HG02623 (cell line): ENCODE measurements at regions not wholly inside any gene's neighbourhood (a gene's known extent, or its start where the extent isn't known, plus 50 kb on each side); places are given as distances from the start of the nearest gene placed in this dataset.
"Not testable (repeated sequence)": the region's sequence is repeated elsewhere in the genome, so short reads cannot be mapped to it uniquely, and the experiment has no call there.

Experiments
- ATAC-seq: cut with Tn5 transposase; IDR thresholded peaks from one replicate; pipeline ENCODE4 v1.9.1; 2021; ENCODE audit warnings: moderate library complexity; ENCODE audit not compliant: unreplicated experiment

DNA sequence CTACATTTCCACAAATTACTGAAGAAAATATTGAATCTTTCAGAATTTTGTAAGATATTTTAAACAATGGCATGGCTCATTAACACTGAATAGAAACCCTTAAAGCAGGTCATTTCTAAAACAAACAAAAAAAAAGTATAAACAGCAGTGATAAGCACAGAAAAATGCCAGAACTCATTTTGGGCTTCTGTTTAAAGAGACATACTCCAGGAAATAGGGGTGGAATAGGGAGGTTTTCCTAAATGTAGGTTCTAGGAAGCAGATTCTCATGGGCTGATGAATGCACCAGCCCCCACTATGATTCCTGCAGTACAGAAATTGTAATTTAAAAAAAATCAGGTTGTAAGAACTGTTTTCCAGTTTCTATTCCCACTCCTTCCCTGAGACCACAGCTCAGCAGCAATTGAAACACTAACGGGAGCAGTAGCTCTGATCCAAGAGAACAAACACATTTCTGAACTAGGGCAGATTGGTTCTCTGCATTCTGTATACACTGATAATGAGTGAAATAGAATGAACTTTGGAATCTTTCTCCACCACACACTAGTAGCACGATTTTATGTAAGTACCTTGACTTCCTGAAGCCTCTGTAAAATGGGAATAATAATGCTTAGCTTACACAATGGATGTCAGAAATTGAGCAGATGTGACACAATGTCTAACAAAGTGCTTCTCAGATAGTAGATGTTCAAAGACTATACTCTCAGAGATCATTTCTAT is 115.6 kb upstream of the TMTC1 start:
- no peak for ATAC-seq

DNA sequence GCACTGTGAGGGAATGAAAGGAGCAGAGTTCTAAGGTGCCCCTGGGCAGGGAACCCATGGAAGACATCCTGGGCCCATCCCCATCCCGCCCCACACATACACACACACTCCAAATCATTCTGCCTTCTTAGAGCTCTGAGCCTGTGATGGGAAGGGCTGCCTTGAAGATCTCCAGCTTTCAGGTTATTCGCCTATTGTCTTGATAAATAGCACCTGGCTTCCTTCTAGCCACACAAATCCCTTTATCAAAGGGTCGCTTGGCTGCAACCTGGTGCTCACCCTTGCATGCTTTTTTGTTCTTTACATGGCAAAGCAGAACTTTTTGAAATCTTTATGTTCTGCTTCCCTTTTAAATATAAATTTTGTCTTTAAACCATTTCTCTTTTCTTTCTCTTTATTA is 112.2 kb upstream of the TMTC1 start:
- no peak for ATAC-seq

DNA sequence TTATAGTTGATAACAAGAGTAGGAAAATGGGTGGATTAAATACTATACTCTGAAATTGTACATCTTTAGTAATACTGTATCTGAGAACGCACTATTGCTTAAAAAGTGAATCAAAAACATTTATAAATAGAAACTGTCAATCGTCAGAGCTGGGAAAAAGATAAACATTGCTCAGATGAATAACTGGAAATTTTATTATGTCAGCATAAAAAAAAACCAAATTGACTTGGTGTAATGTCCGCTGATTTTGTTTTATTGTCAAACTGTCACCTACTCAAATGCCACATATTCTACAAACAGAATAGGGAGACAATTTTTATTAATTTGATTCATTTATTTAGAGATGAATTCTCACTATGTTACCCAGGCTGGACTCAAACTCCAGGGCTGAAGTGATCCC is 109.3 kb upstream of the TMTC1 start:
- no peak for ATAC-seq

DNA sequence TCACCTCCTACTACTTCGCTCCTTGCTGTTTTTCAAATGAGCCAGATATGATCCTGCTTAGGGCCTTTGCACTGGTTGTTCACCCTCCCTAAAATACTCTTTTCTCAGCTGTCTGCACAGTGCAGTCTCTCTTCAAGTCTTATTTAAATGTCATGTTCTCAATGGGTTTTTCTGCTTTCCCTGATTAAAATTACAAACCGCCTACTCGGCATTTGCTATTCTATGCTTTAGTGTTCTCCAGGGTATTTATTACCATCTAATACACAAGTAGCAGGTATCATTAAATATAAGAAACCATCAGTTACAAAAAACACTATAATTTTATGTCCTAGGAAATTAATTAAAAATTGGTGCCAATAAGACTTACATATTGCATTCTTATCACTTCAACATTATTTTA is 108.0 kb upstream of the TMTC1 start:
- no peak for ATAC-seq

DNA sequence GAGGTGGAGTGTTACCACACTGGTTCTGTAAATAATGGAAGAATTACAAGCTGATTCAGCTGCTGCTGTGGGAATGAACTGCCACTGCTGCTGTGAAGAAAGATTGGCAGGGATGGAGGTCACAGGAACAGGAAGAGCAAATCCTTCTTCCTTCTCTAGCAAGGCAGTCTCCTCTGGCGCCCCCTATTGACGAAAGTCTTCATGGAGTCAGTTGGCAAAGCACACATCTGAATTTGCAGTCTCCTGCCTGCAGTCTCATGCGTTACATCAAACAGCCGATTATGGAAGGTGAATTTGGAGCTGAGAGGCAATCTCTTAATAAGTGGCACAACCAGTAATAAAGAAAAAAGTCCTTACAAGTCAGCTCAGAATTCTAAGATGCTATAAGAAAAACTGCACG is 106.0 kb upstream of the TMTC1 start:
- no peak for ATAC-seq

DNA sequence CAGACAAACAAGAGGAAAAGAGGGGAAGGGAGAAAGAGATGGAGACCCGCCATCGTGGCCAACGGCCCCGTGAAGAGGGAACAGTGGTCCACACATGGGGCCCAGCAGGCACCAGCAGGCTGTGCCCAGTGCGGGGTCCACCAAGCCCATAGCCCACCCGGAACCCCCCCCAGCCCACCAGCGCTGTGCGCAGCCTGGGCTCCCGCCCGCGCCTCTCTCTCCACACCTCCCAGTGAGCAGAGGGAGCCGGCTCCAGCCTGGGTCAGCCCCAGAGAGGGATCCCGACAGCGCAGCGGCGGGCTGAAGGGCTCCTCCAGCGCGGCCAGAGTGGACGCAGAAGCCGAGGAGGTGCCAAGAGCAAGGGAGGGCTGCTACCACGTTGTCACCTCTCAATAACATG is 105.0 kb upstream of the TMTC1 start:
- no peak for ATAC-seq

DNA sequence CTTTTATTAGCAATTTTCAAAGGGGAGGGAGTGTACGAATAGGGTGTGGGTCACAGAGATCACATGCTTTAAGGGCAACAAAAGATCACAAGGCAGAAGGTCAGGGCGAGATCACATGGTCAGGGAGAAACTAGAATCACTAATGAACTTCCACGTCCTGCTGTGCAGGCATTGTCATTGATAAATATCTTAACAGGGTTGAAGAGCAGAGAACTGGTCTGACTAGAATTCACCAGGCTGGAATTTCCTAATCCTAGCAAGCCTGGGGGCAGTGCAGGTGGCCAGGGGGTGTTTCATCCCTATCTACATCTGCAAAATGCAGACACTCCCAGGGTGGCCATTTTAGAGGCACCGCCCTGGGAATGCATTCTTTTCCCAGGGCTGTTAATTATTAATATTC is 101.2 kb upstream of the TMTC1 start:
- not testable (repeated sequence) for ATAC-seq

DNA sequence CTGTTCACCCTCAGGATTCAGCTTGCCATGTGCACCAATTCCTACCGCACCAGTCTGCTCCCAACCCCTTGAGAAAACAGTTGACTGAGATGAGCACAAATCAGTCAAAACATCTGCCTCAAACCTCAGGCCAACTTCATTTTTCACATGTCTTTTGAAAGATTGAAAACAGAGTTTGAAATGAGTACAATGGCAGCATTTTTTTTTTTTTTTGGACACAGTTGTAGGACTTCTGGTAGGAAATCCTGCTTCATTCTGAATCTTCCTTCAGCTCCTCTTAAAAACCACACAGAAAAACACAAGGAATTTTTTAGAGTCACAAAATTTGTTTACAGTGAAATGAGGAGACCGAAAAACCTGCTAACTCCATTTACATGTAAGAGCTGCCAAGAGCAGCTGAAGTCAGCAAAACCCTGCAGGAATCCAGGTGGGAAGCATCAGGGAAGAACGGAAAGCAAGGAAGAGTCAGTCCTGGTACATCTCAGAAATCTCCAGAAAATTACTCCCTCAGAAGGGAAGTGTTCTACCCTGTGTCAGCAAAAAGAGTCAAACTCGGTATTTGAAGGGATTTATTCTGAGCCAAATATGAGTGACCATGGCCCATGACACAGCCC is 100.3 kb upstream of the TMTC1 start:
- ATAC-seq: no peak

DNA sequence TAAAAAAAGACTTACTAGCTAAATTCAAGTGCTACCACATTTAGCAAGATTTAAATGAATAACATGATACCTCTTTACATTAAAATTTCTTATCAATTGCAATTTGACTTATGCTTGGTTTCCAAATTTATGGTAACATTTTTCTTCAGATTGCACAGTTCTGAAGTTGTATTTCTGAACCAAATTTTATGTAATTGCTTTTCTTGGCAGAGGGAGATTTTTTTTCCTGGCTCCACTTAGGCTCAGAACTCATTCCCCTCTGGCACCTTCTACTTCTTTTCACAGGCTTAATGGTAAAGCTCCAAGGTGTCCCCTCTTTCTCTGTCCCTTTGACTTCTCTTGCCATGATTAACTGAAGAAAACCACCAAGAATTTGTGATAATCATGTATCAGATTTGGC is 99.8 kb upstream of the TMTC1 start:
- no peak for ATAC-seq

DNA sequence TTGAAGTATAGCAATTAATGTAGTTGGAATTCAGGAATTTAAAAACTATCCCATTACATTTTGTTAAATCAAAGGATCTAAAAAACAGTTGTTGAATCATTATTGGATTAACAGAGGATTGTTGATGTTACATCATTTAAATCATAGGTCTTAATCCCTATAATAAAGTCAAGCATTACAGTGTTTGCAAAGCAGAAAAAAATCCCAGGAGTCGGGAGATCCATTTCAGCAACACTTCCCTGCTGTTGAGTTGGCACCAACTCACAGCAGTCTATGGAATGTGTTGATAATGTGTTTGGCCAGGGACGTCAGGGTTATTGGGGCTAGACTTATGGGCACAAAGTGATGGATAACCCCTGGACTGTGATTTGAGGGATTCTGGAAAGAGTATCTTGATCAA is 99.1 kb upstream of the TMTC1 start:
- no peak for ATAC-seq

DNA sequence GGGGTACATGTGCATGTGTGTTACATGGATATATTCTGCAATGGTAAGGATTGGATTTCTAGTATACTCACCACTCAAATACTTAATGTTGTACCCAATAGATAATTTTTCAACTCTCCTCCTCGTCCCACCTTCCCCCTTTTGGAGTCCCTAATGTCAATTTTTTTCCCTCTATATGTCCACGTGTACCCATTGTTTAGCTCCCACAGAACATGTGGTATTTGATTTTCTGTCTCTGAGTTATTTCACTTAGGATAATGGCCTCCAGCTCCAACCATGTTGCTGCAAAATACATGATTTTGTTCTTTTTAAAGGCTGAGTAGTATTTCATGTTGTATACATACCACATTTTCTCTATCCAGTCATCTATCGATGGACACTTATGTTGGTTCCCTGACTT is 97.2 kb upstream of the TMTC1 start:
- ATAC-seq: no peak

DNA sequence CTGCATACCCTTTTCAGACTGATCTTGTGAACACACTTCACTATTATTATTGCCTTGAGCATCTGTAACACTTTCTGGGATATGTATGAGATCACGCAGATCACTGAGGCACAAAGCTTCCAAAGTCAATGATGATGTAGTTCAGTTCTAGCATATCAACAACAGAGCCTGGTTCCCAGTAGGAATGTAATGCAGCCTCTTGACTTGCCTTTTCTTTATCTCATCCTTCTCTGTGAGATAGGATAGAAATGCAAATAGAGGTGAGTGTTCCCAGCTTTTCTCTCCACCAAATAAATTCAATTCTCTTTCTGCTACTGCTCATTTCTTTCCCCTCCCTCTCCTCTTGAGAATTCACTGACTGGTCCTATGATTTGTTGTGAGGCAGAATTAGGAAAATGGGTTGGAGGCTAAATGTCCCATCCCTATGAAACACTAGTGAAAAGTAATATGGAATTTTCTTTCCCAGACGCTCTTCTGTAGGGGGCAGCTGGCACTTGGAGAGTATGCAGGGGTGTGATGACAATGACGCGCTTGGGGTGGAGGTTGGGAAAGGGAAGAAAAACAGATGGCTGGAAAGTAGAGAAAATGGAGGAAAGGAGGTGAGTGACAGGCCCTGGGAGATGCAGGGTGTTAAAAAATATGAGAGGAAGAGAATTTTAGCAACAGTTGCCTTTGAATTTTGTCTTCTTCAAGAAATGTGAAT is 96.0 kb upstream of the TMTC1 start:
- ATAC-seq: no peak

DNA sequence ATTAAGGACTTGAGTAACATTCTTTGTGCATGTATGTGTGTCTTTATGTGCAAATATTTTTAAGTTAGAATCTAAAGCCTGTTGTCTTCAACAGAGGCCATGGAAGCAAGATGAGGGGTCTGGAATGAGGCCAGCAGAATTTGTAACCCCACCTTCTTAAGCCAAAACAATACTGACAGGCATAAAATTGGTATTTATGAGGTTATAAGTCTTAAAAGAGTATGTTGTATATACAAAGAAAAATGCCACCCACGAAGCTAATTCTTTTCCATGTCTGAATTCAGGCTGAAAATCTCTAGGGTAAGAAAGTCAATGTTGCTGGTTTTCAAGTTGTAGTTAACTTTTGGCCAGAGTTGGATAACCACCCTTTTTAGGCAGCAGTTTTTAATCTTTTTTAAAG is 86.2 kb upstream of the TMTC1 start:
- no peak for ATAC-seq

DNA sequence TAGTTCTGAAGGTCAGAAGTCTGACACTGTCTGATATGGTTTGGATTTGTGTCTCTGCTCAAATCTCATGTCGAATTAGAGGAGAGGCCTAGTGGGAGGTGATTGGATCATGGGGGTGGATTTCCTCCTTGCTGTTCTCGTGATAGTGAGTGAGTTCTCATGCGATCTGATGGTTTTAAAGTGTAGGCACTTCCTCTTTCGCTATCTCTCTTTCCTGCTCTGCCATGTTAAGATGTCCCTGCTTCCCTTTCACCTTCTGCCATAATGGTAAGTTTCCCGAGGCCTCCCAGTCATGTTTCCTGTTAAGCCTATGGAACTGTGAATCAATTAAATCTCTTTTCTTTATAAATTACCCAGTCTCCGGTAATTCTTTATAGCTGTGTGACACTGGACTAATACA is 84.1 kb upstream of the TMTC1 start:
- ATAC-seq: no peak

DNA sequence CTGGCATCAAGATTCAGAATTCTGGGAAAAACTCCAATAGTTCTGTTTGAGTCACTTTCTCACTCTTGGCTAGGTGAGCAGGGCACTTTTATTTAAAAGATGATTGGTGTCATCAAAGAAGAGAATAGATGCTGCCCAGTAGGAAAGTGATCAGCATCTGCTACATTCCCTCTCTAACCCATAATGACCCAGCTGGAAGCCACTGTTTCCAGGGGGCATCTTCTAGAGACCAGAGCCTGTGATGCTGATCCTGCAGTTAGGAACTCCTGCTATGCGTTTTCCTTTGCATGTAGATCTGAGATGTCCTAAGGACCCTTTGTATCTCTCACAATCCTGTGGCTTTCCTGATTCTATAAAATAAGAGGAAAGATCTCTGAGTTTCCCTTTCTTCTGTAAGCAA is 79.9 kb upstream of the TMTC1 start:
- no peak for ATAC-seq

DNA sequence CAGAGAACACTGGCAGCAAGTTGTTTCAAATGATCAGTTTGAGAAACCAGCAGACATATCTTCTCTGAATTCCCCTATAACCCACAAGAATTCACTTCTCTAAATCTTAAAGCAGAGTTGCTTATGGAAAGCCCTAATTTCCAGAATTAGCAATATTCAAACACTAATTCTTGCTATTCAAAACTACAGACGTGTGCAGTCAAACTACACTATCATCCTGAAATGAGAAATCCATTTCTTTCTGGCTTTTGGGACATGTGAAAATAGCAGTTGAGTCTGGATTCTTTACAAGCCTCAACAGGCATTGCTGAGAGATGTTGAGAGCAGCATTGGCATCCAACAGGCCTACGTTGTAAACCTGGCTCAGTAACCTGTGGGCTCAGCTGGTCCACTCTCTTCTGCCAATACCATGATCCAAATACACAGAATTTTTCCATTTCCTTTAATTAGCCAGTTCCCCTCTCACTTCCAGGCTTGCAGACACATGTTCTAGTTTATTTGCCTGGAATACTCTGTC is 74.6 kb upstream of the TMTC1 start:
- no peak for ATAC-seq

DNA sequence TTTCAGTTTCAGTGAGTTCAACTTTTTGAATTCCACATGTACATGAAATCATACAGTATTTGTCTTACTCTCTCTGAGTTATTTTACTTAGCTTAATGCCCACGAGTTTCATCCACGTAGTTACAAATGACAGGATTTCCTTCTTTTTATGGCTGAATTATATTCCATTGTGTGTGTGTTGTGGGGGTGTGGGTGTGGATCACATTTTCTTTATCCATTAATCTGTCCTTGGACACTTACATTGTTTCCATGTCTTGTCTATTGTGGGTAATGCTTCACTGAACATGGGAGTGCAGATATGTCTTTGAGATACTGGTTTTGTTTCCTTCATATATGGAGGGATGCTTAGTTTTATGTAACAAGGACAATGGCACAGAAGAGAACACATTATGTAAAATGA is 63.5 kb upstream of the TMTC1 start:
- no peak for ATAC-seq

DNA sequence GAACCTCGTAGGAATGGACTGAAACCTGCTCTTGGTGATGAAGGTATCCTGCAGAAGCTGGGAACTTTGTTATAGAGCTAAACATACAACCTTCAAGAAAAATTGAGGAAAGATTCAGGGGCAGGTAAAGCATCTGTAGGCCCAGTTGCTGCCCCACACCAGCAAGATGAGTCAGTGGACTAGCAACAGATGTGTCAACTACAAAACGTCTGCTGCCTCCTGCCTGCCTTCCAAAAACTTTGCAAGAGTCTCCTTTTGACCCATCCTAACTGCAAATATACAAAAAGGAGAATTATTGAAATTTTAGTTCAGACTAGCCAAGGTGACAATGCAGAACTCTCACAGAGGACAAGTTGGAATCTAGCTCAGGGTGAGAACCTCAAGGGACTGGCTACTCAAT is 60.9 kb upstream of the TMTC1 start:
- no peak for ATAC-seq

DNA sequence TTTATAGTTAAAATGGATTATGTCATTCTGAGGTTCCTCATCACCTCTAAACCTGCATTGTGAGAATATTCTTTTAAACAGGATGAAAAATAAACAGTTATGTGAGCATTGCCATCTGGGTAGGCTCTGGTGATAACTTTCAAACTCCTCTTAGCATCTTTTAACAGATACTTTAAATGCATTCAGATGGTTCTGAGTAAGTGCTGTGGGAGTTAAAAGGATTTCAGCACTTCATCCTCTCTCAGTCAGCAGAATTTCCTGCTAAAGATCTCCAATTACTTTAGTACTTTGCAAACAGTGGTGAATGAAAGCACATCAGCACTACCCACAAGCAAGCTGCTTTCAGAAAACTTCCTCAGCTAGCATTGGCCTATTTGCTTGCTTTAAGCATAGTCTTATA is 59.3 kb upstream of the TMTC1 start:
- ATAC-seq: no peak

DNA sequence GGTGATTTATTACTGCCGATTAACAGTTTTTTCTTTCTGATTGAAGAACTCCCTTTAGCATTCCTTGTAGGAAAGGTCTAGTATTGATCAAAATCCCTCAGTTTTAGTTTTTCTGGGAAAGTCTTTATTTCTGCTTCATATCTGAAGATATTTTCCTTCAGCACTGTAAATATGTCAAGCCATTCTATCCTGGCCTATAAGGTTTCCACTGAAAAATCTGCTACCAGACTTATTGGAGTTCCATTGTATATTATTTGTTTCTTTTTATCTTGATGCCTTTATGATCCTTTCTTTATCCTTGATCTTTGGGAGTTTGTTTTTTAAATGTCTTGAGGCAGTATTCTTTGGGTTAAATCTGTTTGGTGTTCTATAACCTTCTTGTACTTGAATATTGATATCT is 55.0 kb upstream of the TMTC1 start:
- no peak for ATAC-seq
